GM15510 (cell line): ENCODE measurements at regions not wholly inside any gene's neighbourhood (a gene's known extent, or its start where the extent isn't known, plus 50 kb on each side); places are given as distances from the start of the nearest gene placed in this dataset.

ENCODE experiments used
- POLR2A ChIP-seq: IDR thresholded peaks from 3 replicates; pipeline ENCODE4 v1.6.1; 2011; ENCODE audit warnings: borderline replicate concordance; ENCODE audit not compliant: insufficient read length; ENCODE audit errors: extremely low read depth

GRCh38 chr4:118410138-118410537 is 57.3 kb upstream of the PRSS12 start:
- no peak for TF ChIP-seq POLR2A

- no peak for TF ChIP-seq POLR2A
These were observed 64.5 kb upstream of the PRSS12 start for GRCh38 chr4:118417325-118417724.

GRCh38 chr4:118557298-118557851 is 127.8 kb upstream of the METTL14 start:
- TF ChIP-seq POLR2A: no peak

DNA sequence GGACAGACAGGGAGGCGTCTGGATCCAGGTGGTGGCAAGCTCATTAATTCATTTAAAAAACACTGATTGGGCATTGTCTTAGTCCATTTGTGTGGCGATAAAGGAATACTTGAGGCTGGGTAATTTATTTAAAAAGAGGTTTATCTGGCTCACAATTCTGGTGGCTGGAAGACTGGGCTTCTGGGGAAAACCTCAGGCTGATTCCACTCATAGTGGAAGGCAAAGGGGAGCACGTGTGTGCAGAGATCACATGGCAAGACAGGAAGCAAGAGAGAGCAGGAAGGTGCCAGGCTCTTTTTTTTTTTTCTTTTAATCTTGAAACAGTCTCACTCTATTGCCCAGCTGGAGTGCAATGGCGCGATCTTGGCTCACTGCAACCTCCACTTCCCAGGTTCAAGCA is 100.2 kb upstream of the METTL14 start:
- no peak for TF ChIP-seq POLR2A

GRCh38 chr4:118586357-118586790 is 98.8 kb upstream of the METTL14 start:
- TF ChIP-seq POLR2A: no peak

DNA sequence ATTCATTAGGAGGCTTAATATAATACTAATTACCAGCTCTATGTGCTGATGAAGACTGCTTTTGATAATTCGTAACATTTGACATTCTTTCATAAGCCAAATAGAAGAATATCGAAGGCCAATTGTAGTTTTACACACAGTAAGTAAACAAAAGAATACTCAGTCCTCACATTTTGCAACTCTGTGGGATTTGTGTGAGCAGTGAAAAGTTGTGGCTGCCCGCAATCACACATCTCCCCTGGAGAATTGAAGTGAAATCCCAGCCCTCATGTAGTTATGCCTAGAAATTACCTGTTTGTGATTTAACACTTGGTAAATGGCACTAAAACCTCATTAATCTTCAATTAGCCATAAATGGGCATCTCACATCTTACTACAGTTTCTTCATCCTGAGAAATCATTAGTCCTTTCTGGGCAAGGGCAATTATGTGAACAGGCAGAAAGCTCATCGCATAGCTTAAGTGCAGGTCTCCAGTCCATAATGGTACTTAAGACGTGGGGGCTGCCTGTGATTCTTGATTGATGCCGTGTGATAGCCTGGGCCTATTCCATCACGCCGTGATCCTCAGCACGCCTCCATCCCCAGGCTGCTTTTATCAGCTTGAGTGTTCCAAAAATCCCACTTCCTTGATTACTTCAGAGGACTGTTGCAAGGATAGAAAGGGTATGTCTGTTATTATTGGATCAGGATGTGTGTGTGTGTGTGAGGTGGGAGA is 97.9 kb upstream of the METTL14 start:
- TF ChIP-seq POLR2A: no peak

DNA sequence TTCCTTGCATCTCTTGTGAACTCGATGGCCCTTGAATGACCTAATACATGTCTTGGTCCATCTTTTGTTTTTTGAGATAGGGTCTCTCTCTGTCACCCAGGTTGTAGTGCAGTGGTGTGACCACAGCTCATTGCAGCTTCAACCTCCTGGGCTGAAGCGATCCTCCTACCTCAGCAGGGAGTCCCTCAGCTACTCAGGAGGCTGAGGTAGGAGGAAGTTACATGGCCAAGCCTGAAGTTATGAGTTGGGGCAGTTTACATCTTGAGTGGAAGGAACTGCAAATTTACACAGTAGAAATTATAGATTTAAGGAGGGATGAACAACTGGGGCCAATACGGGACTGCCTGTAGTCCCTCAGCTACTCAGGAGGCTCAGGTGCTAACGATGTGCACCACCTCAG is 97.2 kb upstream of the METTL14 start:
- TF ChIP-seq POLR2A: no peak

- TF ChIP-seq POLR2A: no peak
These were observed 95.6 kb upstream of the METTL14 start for GRCh38 chr4:118589471-118590055.

- TF ChIP-seq POLR2A: peak; percentile 39
These were observed 93.7 kb upstream of the METTL14 start for GRCh38 chr4:118591339-118592046.
